Glomerular visceral epithelial cell (primary cell): ENCODE measurements at regions not wholly inside any gene's neighbourhood (a gene's known extent, or its start where the extent isn't known, plus 50 kb on each side); places are given as distances from the start of the nearest gene placed in this dataset.

Experiments used
- DNase-seq: peaks from one replicate; pipeline ENCODE4 v3.0.0-alpha.2; 2016; ENCODE audit errors: extremely low spot score

- no peak for DNase-seq
Observed at GRCh38 chr2:18465979-18466378, 94.5 kb downstream of the RDH14 start.

GRCh38 chr2:18464913-18465312 is 95.5 kb downstream of the RDH14 start:
- DNase-seq: no peak

- DNase-seq: no peak
Observed at GRCh38 chr2:18456026-18456425, 104.4 kb downstream of the RDH14 start.

GRCh38 chr2:18455236-18455862 is 105.1 kb downstream of the RDH14 start:
- no peak for DNase-seq

- DNase-seq: no peak
Observed at GRCh38 chr2:18454692-18455235, 105.7 kb downstream of the RDH14 start.

- no peak for DNase-seq
Observed at GRCh38 chr2:18446715-18447114, 113.7 kb downstream of the RDH14 start.

GRCh38 chr2:18445433-18446320 is 114.8 kb downstream of the RDH14 start:
- no peak for DNase-seq

- DNase-seq: no peak
Observed at GRCh38 chr2:18444806-18445205, 115.6 kb downstream of the RDH14 start.

GRCh38 chr2:18441583-18441982 is 118.9 kb downstream of the RDH14 start:
- no peak for DNase-seq

- no peak for DNase-seq
Observed at GRCh38 chr2:18440777-18441176, 119.7 kb downstream of the RDH14 start.

- no peak for DNase-seq
Observed at GRCh38 chr2:18440141-18440661, 120.3 kb downstream of the RDH14 start.

GRCh38 chr2:18439716-18440115 is 120.7 kb downstream of the RDH14 start:
- DNase-seq: no peak

- no peak for DNase-seq
Observed at GRCh38 chr2:18437909-18438308, 122.5 kb downstream of the RDH14 start.

- DNase-seq: no peak
Observed at GRCh38 chr2:18436503-18437005, 123.9 kb downstream of the RDH14 start.

- DNase-seq: peak; percentile 40
Observed at GRCh38 chr2:18435426-18436037, 124.9 kb downstream of the RDH14 start.

GRCh38 chr2:18433872-18434271 is 126.6 kb downstream of the RDH14 start:
- DNase-seq: no peak

GRCh38 chr2:18432999-18433398 is 127.5 kb downstream of the RDH14 start:
- no peak for DNase-seq

- DNase-seq: no peak
Observed at GRCh38 chr2:18430996-18431748, 129.3 kb downstream of the RDH14 start.

GRCh38 chr2:18428516-18428915 is 131.9 kb downstream of the RDH14 start:
- no peak for DNase-seq

- no peak for DNase-seq
Observed at GRCh38 chr2:18427762-18428161, 132.7 kb downstream of the RDH14 start.

- DNase-seq: no peak
Observed at GRCh38 chr2:18426174-18426573, 134.3 kb downstream of the RDH14 start.
